NCI-H128 (cell line): ENCODE measurements at regions not wholly inside any gene's neighbourhood (a gene's known extent, or its start where the extent isn't known, plus 50 kb on each side); places are given as distances from the start of the nearest gene placed in this dataset.

Experiments used
- DNase-seq: peaks from one replicate; lab custom pipeline; 2025; ENCODE audit not compliant: unreplicated experiment; lab: John Stamatoyannopoulos, UW

DNA sequence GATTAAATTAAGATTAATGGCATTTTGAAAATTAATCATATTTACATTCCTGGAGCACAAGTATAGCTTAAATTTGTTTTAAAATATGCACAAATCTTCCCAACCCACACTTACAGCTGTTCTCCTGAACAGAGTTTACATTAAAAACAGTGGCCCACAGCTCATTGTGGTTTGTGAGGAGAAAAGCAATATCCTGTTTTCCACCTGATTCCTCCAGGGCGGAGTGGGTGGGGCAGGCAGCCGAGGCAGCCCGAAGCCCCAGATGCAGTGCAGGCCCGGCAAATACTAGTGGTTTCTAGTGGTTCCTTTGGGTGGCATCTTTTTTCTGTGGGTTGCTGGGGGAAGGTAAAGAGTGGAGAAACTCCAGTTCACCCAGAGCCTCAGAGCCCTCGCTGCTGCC is 280.8 kb downstream of the ARHGAP12 start:
- DNase-seq: no peak

DNA sequence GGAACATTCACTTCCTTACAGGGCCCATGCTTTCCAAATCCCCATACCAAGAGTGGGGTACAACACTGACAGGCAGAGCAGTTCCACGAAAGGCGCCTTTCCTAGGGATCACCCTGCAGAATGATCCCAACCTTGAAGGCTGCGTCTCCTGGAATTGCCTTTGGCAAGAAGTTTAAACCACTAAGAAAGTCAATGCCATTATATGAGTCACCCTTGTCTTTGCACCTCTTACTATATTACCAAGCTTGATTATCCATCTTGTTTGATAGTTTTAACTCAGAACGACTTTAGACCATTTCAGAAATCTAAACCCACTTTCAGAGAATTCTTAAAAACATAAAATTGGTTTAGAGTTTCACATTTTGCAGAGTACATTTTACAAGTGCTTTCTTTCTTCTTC is 282.1 kb downstream of the ARHGAP12 start:
- no peak for DNase-seq

DNA sequence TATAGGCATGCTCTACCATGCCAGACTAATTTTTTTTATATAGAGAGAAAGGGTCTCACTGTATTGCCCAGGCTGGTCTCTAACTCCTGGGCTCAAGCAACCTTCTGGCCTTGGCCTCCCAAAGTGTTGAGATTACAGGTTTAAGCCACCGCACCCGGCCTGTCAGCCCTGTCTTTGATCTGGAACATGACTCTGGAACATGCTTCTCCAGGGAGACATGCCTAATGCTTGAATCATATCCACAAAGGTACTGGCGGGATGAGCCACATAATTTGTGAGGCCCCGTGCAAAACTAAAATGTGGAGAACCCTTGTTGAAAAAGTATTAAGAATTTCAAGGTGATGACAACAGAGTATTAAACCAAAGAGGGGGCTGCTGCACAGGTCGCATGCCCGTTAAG is 282.8 kb downstream of the ARHGAP12 start:
- DNase-seq: no peak

DNA sequence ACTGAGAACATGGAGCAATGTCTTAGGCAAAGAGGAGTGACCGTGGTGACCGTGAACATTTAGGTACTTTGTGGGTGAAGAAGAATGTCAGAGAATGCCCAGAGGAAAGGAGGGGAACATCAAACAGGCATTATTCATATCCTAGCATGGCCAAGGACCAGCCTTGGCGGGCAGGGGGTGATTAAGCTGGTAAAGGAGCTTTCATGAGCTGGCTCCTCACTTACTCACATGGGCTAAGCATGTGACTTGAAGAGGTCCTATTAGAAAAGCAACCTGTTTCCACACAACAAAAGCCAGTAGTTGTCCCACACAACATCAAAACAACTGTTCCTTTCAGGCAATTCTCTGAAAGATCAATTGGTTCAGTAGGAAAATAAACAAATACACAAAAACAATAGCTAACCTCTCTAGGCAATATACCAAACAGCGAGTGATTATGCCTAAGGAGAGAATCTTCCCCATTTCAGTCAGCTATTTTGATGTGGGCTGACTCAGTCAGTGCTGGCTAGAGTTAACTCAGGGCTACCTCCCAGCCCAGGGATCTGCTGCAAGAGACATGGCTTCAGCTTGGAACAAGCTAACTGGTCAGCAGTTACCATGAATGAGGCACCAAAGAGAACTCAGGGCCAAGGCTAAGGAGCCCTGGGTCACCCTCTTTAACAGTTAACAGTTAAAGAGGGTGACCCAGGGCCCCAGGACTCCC is 283.5 kb downstream of the ARHGAP12 start:
- DNase-seq: no peak

DNA sequence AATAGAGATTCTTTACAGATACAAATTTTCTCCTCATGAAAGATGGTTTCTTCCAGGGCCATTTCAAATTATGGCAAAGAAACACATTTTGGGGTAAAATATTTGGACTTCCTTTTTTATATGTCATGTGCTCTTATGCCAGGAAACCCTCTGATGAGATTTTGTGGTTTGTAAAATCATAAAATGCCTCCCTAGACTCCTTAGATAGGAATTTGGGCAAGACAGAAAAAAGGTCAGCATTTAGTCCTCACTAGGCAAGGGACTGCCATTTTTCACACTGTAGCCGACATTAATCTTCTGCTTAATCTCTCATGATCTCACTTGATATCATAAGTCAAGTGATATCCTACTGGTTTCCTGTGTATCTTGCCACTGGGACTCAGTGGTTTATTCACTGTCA is 286.4 kb downstream of the ARHGAP12 start:
- no peak for DNase-seq

DNA sequence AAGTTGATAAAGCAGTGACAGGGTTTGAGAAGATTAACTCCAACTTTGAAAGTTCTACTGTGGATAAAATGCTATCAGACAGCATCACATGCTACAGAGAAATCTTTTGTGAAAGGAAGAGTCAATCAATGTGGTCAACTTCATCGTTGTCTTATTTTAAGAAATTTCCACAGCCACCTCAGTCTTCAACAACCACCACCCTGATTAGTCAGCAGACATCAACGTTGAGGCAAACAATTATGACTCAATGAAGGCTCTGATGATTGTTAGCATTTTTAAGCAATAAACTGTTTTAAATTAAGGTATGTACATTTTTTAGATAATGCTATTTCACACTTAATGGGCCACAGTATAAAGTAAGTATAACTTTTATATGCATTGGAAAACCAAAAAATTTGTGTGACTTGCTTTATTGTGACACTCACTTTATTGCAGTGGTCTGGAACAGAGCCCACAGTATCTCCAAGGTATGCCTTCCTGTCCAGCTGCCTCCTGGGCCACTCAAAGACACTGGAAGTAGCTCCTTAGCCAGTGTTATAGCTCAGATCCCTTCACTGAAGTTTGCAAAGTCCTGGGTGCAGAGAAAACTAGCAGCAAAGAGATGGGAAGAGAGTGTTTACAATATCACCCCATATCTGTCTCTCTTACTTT is 293.1 kb downstream of the ARHGAP12 start:
- DNase-seq: no peak

DNA sequence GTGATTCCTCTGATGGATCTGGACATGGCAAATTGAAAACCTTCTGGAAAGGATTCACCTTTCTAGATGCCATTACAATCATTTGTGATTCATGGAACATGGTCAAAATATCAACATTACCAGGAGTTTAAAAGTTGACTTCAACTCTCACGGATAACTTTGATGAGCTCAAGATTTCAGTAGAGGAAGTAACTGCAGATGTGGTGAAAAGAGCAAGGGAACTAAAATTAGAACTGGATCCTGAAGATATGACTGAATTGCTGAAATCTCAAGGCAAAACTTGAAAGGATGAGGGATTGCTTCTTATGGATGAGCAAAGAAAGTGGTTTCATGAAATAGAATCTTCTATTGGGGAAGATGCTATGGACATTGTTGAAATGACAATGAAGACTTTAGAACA is 293.6 kb downstream of the ARHGAP12 start:
- no peak for DNase-seq

DNA sequence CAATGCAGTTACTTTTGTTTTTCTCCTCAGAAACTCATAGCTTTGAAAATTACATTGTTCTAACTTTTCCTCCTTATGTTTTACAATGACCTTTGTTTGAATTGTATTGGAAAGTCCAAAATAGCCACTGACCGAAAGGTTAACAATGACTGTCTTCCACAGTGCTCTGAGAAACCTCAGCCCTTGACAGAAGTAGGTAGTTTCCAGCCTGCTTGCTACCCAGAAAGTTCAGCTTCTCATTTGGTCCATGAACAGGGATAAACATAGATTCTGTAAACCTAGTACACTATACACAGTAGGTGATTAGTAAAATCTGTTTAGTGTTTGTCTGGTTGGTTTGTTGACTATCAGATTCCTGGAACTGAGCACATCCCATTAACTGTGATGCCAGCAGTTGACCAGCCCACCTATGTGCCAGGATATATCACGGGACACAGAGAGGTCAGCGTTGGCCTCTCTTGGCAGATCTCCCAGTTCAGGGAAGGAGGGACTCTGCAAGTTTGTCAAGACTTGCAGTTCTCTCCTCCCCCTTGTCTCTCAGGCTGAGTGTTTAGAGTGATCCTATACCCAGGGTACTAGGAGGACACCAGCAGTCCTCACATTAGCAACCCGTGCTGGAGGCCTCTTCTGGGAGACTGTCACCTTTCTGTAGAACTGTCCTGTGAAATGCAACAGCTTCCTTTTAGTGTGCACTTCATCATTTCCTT is 297.6 kb downstream of the ARHGAP12 start:
- DNase-seq: no peak

DNA sequence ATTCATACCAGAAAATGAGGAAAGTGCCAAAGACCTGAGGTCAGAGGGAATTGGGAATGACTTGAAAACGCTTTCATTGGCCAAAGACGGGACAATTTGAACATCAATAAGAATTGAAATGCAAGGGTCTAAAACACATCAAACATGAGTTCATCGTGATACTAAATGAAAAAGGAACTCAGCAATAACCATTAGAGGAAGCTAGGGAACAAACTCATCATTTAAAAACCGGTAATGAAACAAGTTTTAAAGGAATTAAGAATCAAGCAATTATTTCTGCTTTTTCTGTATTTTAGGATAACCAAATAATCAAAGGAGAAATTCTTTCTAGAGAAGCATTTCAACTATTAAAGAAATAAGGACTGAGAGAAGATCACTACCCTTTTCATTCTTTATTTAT is 303.1 kb downstream of the ARHGAP12 start:
- no peak for DNase-seq

DNA sequence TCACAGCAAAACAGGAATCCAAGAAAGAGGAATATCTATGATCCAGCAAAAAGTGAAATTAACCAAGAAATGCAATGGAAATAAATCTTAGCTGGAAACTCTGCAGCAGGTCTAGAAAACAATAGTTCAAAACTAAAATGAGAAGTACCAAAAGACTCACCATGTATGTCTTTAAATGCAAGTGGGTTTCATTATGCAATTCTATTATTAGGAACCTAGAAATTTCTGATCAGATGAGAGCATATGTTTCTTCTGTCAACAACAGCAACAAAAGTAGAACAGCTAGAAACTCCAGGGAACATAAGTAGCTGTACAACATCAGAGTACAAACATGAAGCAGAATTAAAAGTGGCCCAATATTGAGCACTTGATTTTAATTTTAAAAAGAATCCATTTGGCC is 304.0 kb downstream of the ARHGAP12 start:
- DNase-seq: no peak

DNA sequence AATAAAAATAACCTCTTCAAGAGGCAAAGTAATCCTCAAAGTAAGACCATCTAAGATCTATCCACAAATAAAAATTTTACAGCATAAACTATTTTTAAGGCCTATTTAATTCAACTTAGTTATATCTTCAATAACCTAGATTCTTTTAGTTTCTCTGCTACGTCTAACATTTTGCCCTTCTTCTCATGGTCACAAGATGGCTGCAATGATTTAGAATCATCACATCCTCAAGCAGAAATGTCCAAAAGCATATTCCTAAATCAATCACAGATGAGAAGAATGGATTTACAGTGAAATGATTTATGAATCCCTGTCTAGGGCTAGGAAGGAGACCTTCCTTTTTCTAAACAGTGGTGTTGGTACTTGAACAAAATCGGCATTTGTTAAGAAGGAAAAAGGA is 304.7 kb downstream of the ARHGAP12 start:
- no peak for DNase-seq

DNA sequence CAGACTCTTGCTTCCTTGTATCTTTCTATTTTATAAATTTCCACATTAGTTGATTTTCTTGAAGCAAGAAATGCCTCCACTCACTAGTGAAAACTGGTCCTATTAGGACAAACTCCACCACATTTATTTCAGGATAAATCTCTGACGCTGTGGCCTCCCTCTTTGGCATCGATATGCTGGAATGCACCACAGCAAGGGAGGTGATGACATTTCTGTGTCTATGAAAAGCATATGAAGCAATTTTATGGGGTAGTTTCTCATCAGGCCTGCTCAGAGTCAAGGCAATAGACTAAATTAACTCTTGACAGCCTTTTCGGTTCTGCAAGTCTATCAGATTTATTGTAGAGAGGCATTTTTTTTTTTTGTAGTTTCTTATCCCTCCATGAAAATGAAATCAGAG is 304.4 kb downstream of the ZEB1 start:
- no peak for DNase-seq

DNA sequence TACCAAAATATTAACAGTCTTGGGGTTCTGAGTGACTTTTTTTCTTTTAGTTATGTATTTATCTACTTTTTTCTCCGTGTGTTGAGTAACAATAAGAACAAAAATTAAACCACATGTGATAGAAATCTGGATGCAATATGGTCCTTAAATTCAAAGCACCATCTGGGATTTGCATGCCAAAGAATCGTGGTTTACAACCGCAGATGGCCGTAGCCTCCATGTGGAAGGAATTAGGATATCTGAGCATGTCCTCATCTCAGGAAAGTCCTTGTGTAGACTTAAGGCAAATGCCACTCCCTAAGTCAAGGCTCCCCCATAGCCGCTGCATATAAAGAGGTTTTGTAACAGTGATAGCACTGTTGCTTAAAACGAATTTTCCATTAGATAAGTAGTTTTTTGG is 304.0 kb downstream of the ZEB1 start:
- DNase-seq: no peak

DNA sequence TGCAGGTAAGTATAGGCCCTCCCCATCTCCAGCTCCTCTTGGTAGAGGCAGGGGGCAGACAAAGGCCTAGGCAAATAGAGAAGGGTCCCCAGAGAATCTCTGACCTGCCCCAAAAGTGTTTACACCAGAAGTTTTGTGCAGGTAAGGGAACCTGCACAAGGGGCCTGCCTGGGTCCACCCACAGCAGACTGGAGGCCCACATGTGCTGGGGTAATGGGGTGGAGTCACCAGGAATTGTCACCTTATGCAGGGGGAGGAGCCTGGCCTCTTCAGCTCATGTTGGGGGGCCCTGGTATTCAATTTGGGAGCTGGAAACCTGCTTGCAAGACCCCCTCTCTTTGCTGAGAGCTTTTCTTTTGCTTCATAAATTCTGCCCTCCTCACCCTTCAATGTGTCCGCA is 302.7 kb downstream of the ZEB1 start:
- DNase-seq: no peak

DNA sequence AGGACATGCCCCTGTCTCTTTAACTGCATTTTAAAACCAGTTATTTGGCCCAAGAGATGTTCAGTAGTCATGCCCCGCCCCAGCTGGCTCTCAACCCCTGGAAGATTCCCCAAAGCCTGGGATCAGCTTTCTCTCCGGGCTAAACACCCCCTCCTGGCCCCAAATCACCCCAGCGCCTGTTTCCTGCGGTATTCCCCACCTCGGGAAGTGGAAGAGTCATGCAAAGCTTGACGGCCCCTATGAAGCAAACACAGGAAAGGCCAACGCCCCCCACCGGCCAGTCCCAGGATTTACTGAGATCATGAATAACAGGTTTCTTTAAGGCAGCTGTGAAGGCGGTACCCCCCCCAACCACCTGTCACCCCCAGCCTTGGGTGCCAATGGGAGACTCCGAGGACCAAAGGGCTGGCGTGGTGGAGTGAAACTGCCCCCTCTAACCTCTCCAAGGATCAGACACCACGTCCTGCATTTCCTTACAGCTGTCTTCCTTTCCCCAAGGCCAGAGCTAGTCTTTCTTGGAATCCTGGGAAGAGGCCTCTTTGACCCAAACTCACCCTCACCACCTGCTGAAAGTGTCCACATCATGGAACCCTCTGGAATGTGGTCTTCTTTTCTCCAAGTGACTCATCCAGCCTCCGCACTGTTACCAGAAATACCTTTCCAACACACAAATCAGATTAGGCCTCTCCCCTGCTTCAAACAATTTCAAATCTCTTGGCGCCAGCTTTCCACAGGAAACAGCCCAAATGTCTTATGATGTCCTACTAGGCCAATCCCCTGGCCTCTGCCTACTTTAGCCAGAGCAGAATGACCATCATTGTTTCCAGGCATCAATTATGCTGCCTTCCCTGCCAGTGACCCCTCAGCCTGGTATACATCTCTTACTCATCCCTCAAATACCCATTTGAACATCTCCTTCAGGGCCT is 301.5 kb downstream of the ZEB1 start:
- no peak for DNase-seq

DNA sequence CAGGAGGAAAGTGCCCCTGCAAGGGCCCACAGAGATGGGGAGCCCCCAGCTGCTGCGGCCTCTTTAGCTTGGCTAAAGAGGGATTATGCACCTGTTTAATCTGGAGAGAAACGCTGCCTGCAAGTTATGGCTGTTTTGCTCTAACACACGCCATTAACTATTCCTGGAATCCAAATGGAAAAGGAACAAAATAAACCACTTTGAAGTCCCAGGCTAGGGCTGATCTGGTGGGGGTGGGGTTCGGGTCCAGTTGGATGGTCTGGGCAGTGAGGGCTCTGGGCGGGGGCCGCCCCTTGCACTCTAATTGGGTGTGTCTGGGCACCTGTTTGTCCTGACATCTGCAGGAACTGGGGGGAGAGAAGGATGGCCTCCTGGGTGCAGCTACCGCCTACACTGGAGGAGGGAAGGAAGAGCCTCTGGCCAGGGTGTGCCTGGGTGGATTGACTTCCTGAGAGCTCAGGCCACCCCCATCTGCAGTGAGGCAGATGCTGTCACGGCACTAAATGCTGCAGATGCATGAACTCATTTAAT is 300.6 kb downstream of the ZEB1 start:
- no peak for DNase-seq

DNA sequence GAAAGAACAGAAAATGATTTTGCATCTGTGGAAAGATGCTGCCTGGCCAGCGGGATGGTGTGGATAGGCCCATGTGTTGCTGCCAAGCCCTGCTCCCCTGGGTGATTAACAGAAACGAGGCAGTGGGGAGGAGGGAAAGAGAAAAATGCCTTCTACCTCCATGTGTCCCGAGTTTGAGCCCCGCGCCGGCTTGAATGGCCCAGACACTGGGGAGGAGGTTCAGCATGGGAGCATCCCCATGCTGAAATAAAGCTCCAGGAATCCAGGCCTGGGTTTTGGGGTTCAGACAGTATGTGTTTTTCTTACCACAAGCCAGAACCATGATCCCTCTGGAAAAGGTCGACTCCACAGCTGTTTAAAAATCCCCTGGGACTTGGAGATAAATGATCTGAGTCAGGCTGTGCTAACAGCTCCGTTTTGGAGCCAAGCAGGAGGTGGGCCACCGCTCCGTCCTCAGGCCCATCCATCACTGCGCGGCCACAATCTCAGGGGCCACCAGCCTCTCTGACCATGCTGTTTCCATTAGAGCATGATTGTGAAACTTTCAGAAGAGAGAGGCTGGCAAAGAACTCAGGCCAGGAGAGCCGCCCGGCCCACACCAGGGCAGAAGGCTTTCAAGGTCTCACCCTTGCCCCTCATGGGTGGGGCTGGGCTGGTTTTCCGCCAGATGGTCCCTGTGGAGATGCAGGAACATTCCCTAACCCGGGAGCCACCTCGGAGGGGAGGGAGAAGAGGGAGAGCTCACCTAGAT is 299.7 kb downstream of the ZEB1 start:
- no peak for DNase-seq

DNA sequence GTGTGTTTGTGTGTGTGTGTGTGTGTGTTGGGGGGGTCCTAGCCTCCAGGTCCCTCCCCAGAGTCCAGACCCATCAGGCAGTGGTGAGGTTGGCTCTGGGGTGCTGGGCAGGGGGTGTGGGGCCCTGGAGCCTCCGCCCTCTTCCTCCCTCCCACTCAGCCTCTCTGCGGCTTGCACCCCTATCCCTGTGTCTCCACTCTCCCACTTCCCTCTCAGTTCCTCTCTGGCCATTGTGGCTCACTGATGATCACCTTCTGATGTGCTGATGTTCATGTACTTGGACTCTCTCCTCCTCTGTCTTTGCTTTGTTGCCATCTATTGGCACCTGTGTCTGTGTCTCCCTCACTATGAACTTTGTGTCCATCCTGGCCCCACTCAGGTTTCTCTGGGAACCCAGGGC is 298.7 kb downstream of the ZEB1 start:
- no peak for DNase-seq

DNA sequence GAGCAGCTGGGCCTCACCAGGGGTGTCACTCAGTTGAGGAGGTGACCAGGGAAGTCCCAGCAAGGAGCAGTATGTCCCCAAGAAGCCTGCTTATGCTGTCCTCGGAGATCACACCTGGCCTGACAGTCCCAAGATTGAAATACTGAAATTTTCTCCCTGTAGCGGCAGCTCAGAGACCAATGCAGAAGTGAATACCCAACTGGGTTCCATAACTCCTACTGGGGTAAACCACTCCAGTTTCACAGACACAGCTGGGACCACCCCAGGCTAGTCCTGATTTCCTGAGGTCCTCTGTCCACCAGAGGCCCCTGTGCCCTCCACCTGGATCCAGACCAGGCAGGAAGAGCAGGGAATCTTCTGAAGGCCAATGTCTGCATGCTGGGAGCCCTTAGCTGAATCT is 298.1 kb downstream of the ZEB1 start:
- no peak for DNase-seq

DNA sequence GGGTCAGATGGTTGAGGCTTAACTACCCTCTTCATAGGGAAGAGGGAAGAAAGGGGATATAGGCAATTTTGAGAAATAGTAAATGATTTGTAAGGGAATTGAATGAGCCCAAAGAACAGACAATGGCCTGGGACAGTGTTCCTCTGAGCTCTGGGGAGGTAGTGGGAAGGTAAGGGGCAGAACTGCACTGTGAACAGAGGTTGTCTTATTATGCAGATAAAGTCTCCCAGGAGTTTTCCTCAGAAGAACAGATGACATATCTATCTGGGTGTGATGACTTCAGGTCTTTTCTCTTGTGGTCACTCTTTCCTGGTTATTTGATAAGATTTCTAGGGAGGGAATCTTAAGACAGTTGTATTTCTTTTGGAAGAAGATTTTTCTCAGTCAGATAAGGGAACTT is 296.1 kb downstream of the ZEB1 start:
- no peak for DNase-seq
